ENCODE measurements at regions not wholly inside any gene's neighbourhood (a gene's known extent, or its start where the extent isn't known, plus 50 kb on each side); places are given as distances from the start of the nearest gene placed in this dataset.
A peak's percentile ranks its signal among the peaks of the same experiment; 100 is the strongest.

DNA sequence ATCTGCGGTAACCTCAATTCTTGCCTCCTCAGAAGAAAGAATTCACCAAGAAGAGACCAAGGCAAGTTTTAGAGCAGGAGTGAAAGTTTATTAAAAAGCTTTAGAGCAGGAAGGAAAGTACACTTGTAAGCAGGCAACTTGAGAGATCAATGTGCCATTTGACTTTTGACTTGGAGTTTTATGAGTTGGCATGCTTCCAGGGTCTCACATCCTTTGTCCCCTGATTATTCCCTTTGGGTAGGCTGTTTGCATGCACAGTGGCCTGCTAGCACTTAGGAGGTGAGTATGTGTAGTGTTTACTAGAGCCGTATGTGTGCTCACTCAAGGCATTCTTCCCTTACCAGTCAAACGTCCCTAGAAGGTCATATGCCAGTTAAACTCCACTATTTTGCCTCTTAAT, 111.0 kb upstream of the RAI14 start:
- no peak overlapping the region for H3K27ac ChIP-seq (ENCODE audit: insufficient read depth, low read depth, low read length)
- no peak overlapping the region for H2AFZ ChIP-seq (ENCODE audit: low read depth, low read length)
- POLR2A ChIA-PET: no interaction called here
- no peaks in the 10 kb centered on the region for H3K9me3 ChIP-seq (replicated peaks; ENCODE audit: control insufficient read depth, insufficient read depth, low read length)
- no peaks in the 10 kb centered on the region for H3K4me1 ChIP-seq (ENCODE audit: control insufficient read depth, extremely low read depth, insufficient read depth, low read length)
- no peak overlapping the region for H3K9ac ChIP-seq (replicated peaks; ENCODE audit: extremely low read depth, insufficient read depth, low read length)
- H3K4me2 ChIP-seq (ENCODE audit: insufficient read depth, low read length): no peak overlapping the region
- no TSS peak for BruUV-seq (replicated peaks)
- TF ChIP-seq POLR2AphosphoS5 (IDR thresholded peaks at IDR 0.05; ENCODE audit: insufficient read depth, low read depth, low read length) (no peak), POLR2A (IDR thresholded peaks at IDR 0.05; ENCODE audit: low read depth, low read length) (no peak), EZH2 (IDR thresholded peaks at IDR 0.05; ENCODE audit: borderline replicate concordance, low read depth, low read length, severe bottlenecking) (no peak), GATA2 (IDR thresholded peaks at IDR 0.05; ENCODE audit: insufficient read depth, insufficient read length, low read depth, low read length) (no peak), JUN (IDR thresholded peaks at IDR 0.05; ENCODE audit: borderline replicate concordance, insufficient read depth, insufficient read length, low read depth) (no peak), MYC (IDR thresholded peaks at IDR 0.05; ENCODE audit: low read depth, low read length) (no peak), FOS (IDR thresholded peaks at IDR 0.05; ENCODE audit: borderline replicate concordance, insufficient read depth, low read length) (no peak)
- TF ChIP-seq, protein P1, sequence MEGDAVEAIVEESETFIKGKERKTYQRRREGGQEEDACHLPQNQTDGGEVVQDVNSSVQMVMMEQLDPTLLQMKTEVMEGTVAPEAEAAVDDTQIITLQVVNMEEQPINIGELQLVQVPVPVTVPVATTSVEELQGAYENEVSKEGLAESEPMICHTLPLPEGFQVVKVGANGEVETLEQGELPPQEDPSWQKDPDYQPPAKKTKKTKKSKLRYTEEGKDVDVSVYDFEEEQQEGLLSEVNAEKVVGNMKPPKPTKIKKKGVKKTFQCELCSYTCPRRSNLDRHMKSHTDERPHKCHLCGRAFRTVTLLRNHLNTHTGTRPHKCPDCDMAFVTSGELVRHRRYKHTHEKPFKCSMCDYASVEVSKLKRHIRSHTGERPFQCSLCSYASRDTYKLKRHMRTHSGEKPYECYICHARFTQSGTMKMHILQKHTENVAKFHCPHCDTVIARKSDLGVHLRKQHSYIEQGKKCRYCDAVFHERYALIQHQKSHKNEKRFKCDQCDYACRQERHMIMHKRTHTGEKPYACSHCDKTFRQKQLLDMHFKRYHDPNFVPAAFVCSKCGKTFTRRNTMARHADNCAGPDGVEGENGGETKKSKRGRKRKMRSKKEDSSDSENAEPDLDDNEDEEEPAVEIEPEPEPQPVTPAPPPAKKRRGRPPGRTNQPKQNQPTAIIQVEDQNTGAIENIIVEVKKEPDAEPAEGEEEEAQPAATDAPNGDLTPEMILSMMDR (IDR thresholded peaks at IDR 0.05; ENCODE audit: extremely low read depth in 1 of 2, insufficient read depth in 1 of 2, low read depth in 1 of 2, low read length in 2 of 2): no peak
- TF ChIP-seq, protein P2, sequence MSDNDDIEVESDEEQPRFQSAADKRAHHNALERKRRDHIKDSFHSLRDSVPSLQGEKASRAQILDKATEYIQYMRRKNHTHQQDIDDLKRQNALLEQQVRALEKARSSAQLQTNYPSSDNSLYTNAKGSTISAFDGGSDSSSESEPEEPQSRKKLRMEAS (IDR thresholded peaks at IDR 0.05; ENCODE audit: insufficient read depth, insufficient read length): no peak
- peak; percentile 43 for DNase-seq (ENCODE audit: low read depth, low spot score)
- dilution Hi-C loops (cut with MboI; ENCODE audit: extremely low pct_ligation_motif_present, low sequenced_read_pairs) (no loop called here), intact Hi-C loops (cut with micrococcal nuclease) (no loop called here)
- FAIRE-seq: no peak
- no peaks in the 10 kb centered on the region for H4K20me1 ChIP-seq (replicated peaks; ENCODE audit: control insufficient read depth, extremely low read depth, insufficient read depth, low read length)
- H3K27me3 ChIP-seq (ENCODE audit: control insufficient read depth in 2 of 2, insufficient read depth in 2 of 2, low read length in 2 of 2): no peaks in the 10 kb centered on the region
- no peaks in the 10 kb centered on the region for H3K36me3 ChIP-seq (ENCODE audit: control insufficient read depth in 2 of 2, extremely low read depth in 1 of 2, insufficient read depth in 2 of 2, low read length in 2 of 2)
- no peak overlapping the region for H3K4me3 ChIP-seq (replicated peaks in 1 of 3; ENCODE audit: insufficient read depth in 1 of 3, low read depth in 1 of 3, low read length in 3 of 3)
- no peaks in the 10 kb centered on the region for H3K79me2 ChIP-seq (ENCODE audit: control insufficient read depth, insufficient read depth, low read length)
- CTCF ChIA-PET: no interaction called here
- H3K9me1 ChIP-seq (replicated peaks; ENCODE audit: control insufficient read depth, extremely low read depth, insufficient read depth, low read length): no peaks in the 10 kb centered on the region
